Heart left ventricle (tissue), 16 donors: ENCODE measurements at regions not wholly inside any gene's neighbourhood (a gene's known extent, or its start where the extent isn't known, plus 50 kb on each side); places are given as distances from the start of the nearest gene placed in this dataset.

Experiments
- ATAC-seq, 4 donors: fragments of 200-7000 bp; cut with Tn5 transposase; one replicate each; pipeline ENCODE4 v1.9.1; 2020 to 2022; ENCODE audit warnings: moderate library complexity in 4 of 4, mild to moderate bottlenecking in 3 of 4, moderate number of reproducible peaks in 1 of 4
- DNase-seq, 5 donors: peaks; one replicate each; pipeline ENCODE4 v3.0.0-alpha.2; 2020
- H3K27ac ChIP-seq, 12 donors: fragments of 200-600 bp; sonication (generic) in 4 of 12; one replicate each; pipeline versions ENCODE4 v1.5.0 to v1.8.0; 2016 to 2022; ENCODE audit warnings: mild to moderate bottlenecking in 2 of 12
- H3K27me3 ChIP-seq, 9 donors: fragments of 200-600 bp; sonication (generic) in 2 of 9; one replicate each; pipeline versions ENCODE4 v1.5.1 to v1.8.0; 2016 to 2022; ENCODE audit warnings: mild to moderate bottlenecking in 3 of 9
- H3K36me3 ChIP-seq, 9 donors: fragments of 200-600 bp; sonication (generic) in 2 of 9; one replicate each; pipeline versions ENCODE4 v1.5.0 to v1.8.0; 2018 to 2022; ENCODE audit warnings: mild to moderate bottlenecking in 2 of 9
- H3K4me1 ChIP-seq, 12 donors: fragments of 200-600 bp; sonication (generic) in 4 of 12; one replicate each; pipeline versions ENCODE4 v1.5.0 to v1.8.0; 2016 to 2022; ENCODE audit warnings: mild to moderate bottlenecking in 3 of 12
- H3K4me3 ChIP-seq, 12 donors: fragments of 200-600 bp; sonication (generic) in 4 of 12; one replicate each; pipeline versions ENCODE4 v1.5.0 to v1.8.0; 2017 to 2022; ENCODE audit warnings: mild to moderate bottlenecking in 9 of 12, moderate library complexity in 4 of 12
- H3K9me3 ChIP-seq, 12 donors: fragments of 200-600 bp; sonication (generic) in 4 of 12; one replicate each; pipeline versions ENCODE4 v1.5.0 to v1.8.0; 2016 to 2022; ENCODE audit warnings: mild to moderate bottlenecking in 1 of 12
- CTCF ChIP-seq, 12 donors: fragments of 200-600 bp; sonication (generic) in 4 of 12; IDR thresholded peaks; one replicate each; pipeline versions ENCODE4 v1.5.0 to v1.8.0; 2018 to 2022; ENCODE audit warnings: antibody characterized with exemption in 12 of 12, mild to moderate bottlenecking in 5 of 12
- POLR2A ChIP-seq, 2 donors: fragments of 450-650 bp; IDR thresholded peaks; one replicate each; pipeline ENCODE4 v1.6.1; 2017; ENCODE audit warnings: antibody characterized with exemption in 2 of 2, mild to moderate bottlenecking in 2 of 2, moderate library complexity in 2 of 2
- WGBS, 4 donors: extraction: QIAGEN DNeasy Blood & Tissue Kit in 2 of 4; methylation state at CpG; one replicate each; pipeline versions ENCODE4 v1.1.5 to v1.1.7; 2013 to 2018; 5-methylcytosine and 5-hydroxymethylcytosine counted together
- intact Hi-C, 10 donors: fragments of 100-400 bp; cut with DNase I; formaldehyde crosslinking; loops; one replicate each; pipeline versions ENCODE4 v1.11.1 to v1.14.2; 2022
- donor health status: ischemic (EF 13 %, LVEDD 7.1; RV severe dilation, severe dysfunction).
- donor health status: healthy with polysubstance abuse.
- donor health status: DM: no; HTN: yes; CAD: no.
- donor health status: DM: no; HTN: no; CAD: no.
- donor health status: ischemic (EF 25% LVEDD 6.9; RV normal size, moderate dysfunction).
- donor health status: ischemic (EF 25% LVEDD 5.7; RV mildly dilated, moderate dysfunction).
- donor health status: healthy.
- donor health status: DM: yes; HTN: yes; CAD: no.
- donor health status: ischemic (EF 35%, LVEDD 5.7; RV mildly dilated, moderate dysfunction).
- donor health status: nonischemic (EF 11% LVEDD 7.7; RV severe dilation, severe dysfunction).
- donor health status: DM: yes; HTN: yes; CAD: no.
- donor health status: PGD.
- donor health status: ischemic (EF 29% LVEDD 5.4; RV normal size, mild dysfunction).
- donor health status: nonischemic (EF 23%, LVEDD 6.1; RV moderate dilation, normal function).

DNA sequence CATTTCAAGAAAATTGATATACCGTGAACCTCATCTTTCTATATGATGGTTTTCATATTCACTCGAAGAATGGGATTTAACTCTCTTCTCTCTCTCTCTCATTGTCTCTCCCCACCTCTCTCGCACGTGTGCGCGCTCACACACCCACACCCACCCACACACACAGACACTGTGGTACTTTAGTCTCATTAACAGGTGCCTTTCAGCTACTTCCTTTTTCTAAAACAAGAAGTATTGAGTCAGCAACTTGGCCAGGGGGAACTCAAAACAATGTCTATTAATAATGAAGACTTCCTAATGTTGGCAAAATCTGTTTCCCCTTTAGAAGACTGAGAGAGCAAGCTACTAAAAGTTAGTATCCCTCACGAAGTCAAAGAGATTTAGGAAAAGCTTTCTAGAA lies 150.7 kb downstream of the TMCO5A start:
- no peak overlapping the region for H3K4me3 ChIP-seq
- H3K4me1 ChIP-seq: peaks cover 0 to 54% (median 5%) of the 10 kb centered on the region in 12 donors
- ATAC-seq: peak in 3 of 4 donors; percentile 56 to 70 (median 61)
- 54 to 65% (median 62%) methylated on average over 7 of the region's 7 CpGs for WGBS, 4 donors
- DNase-seq: no peak
- TF ChIP-seq CTCF (IDR thresholded peaks at IDR 0.05) (no peak), POLR2A (IDR thresholded peaks at IDR 0.05) (no peak)
- intact Hi-C loops: loop anchor here in 1 of 10 donors (5.0 kb wide), 1 partner anchor 167 kb away; the partner anchor contains the start of gene SPRED1
- peak overlapping the region in 4 of 12 donors; percentile 17 to 83 (median 38) for H3K27ac ChIP-seq
- no peaks in the 10 kb centered on the region for H3K9me3 ChIP-seq
- no peaks in the 10 kb centered on the region for H3K27me3 ChIP-seq
- H3K36me3 ChIP-seq: no peaks in the 10 kb centered on the region

GRCh38 chr15:38085931-38086568 lies 151.6 kb downstream of the TMCO5A start:
- ATAC-seq: peak in 2 of 4 donors; percentile 33 to 36

DNA sequence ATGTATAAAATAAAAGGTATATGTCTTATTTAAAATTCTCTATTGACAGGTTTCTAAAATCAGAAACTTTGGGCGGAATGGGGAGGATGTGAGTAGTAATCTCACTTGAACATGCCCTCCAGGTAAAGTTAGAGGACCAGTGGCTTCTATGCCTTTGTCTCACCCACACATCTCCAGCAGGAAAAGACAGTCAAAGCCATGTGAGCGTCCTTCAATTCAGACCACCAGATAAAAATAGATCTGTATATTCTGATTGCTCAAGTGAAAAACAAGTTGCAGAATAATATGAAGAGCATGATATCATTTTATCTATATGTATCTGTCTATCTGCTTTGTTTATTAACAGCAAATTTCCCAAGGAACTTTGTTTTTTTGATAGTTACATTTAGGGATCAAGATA lies 152.2 kb downstream of the TMCO5A start:
- H3K27me3 ChIP-seq: no peaks in the 10 kb centered on the region
- DNase-seq (no peak), ATAC-seq (no peak)
- H3K4me1 ChIP-seq: peaks cover 0 to 42% (median 5%) of the 10 kb centered on the region in 12 donors
- H3K4me3 ChIP-seq: no peak overlapping the region
- no peaks in the 10 kb centered on the region for H3K36me3 ChIP-seq
- TF ChIP-seq CTCF (IDR thresholded peaks at IDR 0.05) (no peak), POLR2A (IDR thresholded peaks at IDR 0.05) (no peak)
- intact Hi-C loops: loop anchor here in 1 of 10 donors (5.0 kb wide), 1 partner anchor 166 kb away; the partner anchor contains the start of gene SPRED1
- WGBS, 4 donors: 80 to 88% (median 84%) methylated on average over 2 of the region's 2 CpGs
- H3K27ac ChIP-seq: peak overlapping the region in 2 of 12 donors; percentile 36 to 83
- no peaks in the 10 kb centered on the region for H3K9me3 ChIP-seq

More at GRCh38 chr15:38085931-38086568, 151.6 kb downstream of the TMCO5A start:
- no peak overlapping the region for H3K4me3 ChIP-seq
- no peak for DNase-seq
- WGBS, 4 donors: 25 to 57% (median 47%) methylated on average over 1 of the region's 1 CpG
- H3K4me1 ChIP-seq: peaks cover 0 to 45% (median 5%) of the 10 kb centered on the region in 12 donors
- TF ChIP-seq POLR2A (IDR thresholded peaks at IDR 0.05) (no peak), CTCF (IDR thresholded peaks at IDR 0.05) (no peak)
- peak overlapping the region in 5 of 12 donors; percentile 17 to 83 (median 38) for H3K27ac ChIP-seq
- H3K27me3 ChIP-seq: no peaks in the 10 kb centered on the region
- H3K36me3 ChIP-seq: no peaks in the 10 kb centered on the region
- intact Hi-C loops: loop anchor here in 1 of 10 donors (5.0 kb wide), 1 partner anchor 166 kb away; the partner anchor contains the start of gene SPRED1
- H3K9me3 ChIP-seq: no peaks in the 10 kb centered on the region

DNA sequence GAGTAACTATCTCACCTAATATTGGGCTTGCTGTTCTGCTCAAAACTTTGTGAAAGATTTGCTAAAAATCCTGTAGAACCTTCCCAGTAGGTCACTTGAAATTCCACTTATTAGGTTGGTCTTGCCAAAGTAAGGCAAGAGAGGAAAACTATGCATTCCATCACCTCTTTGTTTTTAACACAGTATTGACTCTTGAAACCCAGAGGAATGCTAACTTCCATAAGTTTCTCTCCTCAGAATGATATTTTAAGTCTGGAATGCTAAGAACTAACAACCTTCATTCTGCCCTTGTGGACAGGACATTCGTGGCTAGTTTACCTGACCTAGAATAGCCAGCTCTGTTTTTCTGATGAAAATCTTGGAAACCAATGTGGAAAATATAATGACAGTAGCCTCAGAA lies 154.5 kb downstream of the TMCO5A start:
- Histone ChIP-seq H3K9me3 (no peaks in the 10 kb centered on the region), H3K27me3 (no peaks in the 10 kb centered on the region), H3K4me1 (peaks cover 0 to 37% (median 5%) of the 10 kb centered on the region in 12 donors), H3K4me3 (no peak overlapping the region), H3K36me3 (no peaks in the 10 kb centered on the region), H3K27ac (no peak overlapping the region)
- 17 to 43% (median 37%) methylated on average over 1 of the region's 1 CpG for WGBS, 4 donors
- intact Hi-C loops: loop anchor here in 1 of 10 donors (5.0 kb wide), 1 partner anchor 163 kb away; the partner anchor contains the start of gene SPRED1
- TF ChIP-seq POLR2A (IDR thresholded peaks at IDR 0.05): no peak
- TF ChIP-seq CTCF (IDR thresholded peaks at IDR 0.05): no peak
- ATAC-seq (no peak), DNase-seq (no peak)
